ENCODE measurements at regions not wholly inside any gene's neighbourhood (a gene's known extent, or its start where the extent isn't known, plus 50 kb on each side); places are given as distances from the start of the nearest gene placed in this dataset.

GRCh38 chr9:19624519-19624918, 164.3 kb downstream of the SLC24A2 start:
- H4K20me1 ChIP-seq (ENCODE audit: insufficient read depth): no peaks in the 10 kb centered on the region
- H3K27ac ChIP-seq: no peak overlapping the region
- H3K27me3 ChIP-seq (ENCODE audit: insufficient read depth, low read depth): no peaks in the 10 kb centered on the region
- no peak overlapping the region for H2AFZ ChIP-seq (ENCODE audit: low read depth)
- no peak overlapping the region for H3K4me2 ChIP-seq
- TF ChIP-seq CTCF (conservative IDR thresholded peaks at IDR 0.05; ENCODE audit: low read depth, low read length): no peak
- no peaks in the 10 kb centered on the region for H3K79me2 ChIP-seq (ENCODE audit: insufficient read depth, low read depth)
- H3K4me3 ChIP-seq (IDR thresholded peaks at IDR 0.05; ENCODE audit: insufficient read depth, low read depth, low read length): no peak overlapping the region
- H3K36me3 ChIP-seq (ENCODE audit: insufficient read depth): no peaks in the 10 kb centered on the region
- H3K4me1 ChIP-seq (ENCODE audit: low read depth, poor library complexity, severe bottlenecking): no peaks in the 10 kb centered on the region
- no peak overlapping the region for H3K9ac ChIP-seq

- Histone ChIP-seq H3K4me3 (IDR thresholded peaks at IDR 0.05; ENCODE audit: insufficient read depth, low read depth, low read length) (no peak overlapping the region), H3K79me2 (ENCODE audit: insufficient read depth, low read depth) (no peaks in the 10 kb centered on the region), H4K20me1 (ENCODE audit: insufficient read depth) (no peaks in the 10 kb centered on the region), H2AFZ (ENCODE audit: low read depth) (no peak overlapping the region), H3K27ac (no peak overlapping the region), H3K9ac (no peak overlapping the region), H3K4me2 (no peak overlapping the region), H3K4me1 (ENCODE audit: low read depth, poor library complexity, severe bottlenecking) (no peaks in the 10 kb centered on the region), H3K36me3 (ENCODE audit: insufficient read depth) (no peaks in the 10 kb centered on the region), H3K27me3 (ENCODE audit: insufficient read depth, low read depth) (no peaks in the 10 kb centered on the region)
- no peak for TF ChIP-seq CTCF (conservative IDR thresholded peaks at IDR 0.05; ENCODE audit: low read depth, low read length)
These were observed 164.9 kb downstream of the SLC24A2 start for GRCh38 chr9:19623941-19624340.

- H3K4me3 ChIP-seq (IDR thresholded peaks at IDR 0.05; ENCODE audit: insufficient read depth, low read depth, low read length): no peak overlapping the region
- no peaks in the 10 kb centered on the region for H3K27me3 ChIP-seq (ENCODE audit: insufficient read depth, low read depth)
These were observed 168.5 kb downstream of the SLC24A2 start for GRCh38 chr9:19620326-19620725.

GRCh38 chr9:19619221-19619620, 169.6 kb downstream of the SLC24A2 start:
- no peak overlapping the region for H3K27ac ChIP-seq
- no peak overlapping the region for H3K4me3 ChIP-seq (IDR thresholded peaks at IDR 0.05; ENCODE audit: insufficient read depth, low read depth, low read length)
- no peak overlapping the region for H3K4me2 ChIP-seq
- H3K9ac ChIP-seq: no peak overlapping the region
- no peaks in the 10 kb centered on the region for H3K27me3 ChIP-seq (ENCODE audit: insufficient read depth, low read depth)
- TF ChIP-seq CTCF (conservative IDR thresholded peaks at IDR 0.05; ENCODE audit: low read depth, low read length): no peak
- H4K20me1 ChIP-seq (ENCODE audit: insufficient read depth): no peaks in the 10 kb centered on the region
- no peaks in the 10 kb centered on the region for H3K4me1 ChIP-seq (ENCODE audit: low read depth, poor library complexity, severe bottlenecking)
- H3K79me2 ChIP-seq (ENCODE audit: insufficient read depth, low read depth): no peaks in the 10 kb centered on the region
- no peaks in the 10 kb centered on the region for H3K36me3 ChIP-seq (ENCODE audit: insufficient read depth)
- no peak overlapping the region for H2AFZ ChIP-seq (ENCODE audit: low read depth)

More at GRCh38 chr9:19620326-19620725, 168.5 kb downstream of the SLC24A2 start:
- Histone ChIP-seq H3K9ac (no peak overlapping the region), H4K20me1 (ENCODE audit: insufficient read depth) (no peaks in the 10 kb centered on the region), H3K27ac (no peak overlapping the region), H3K79me2 (ENCODE audit: insufficient read depth, low read depth) (no peaks in the 10 kb centered on the region), H2AFZ (ENCODE audit: low read depth) (no peak overlapping the region), H3K4me2 (no peak overlapping the region), H3K36me3 (ENCODE audit: insufficient read depth) (no peaks in the 10 kb centered on the region), H3K4me1 (ENCODE audit: low read depth, poor library complexity, severe bottlenecking) (no peaks in the 10 kb centered on the region)
- TF ChIP-seq CTCF (conservative IDR thresholded peaks at IDR 0.05; ENCODE audit: low read depth, low read length): no peak
